Right lobe of liver (tissue), 6 donors: ENCODE measurements at regions not wholly inside any gene's neighbourhood (a gene's known extent, or its start where the extent isn't known, plus 50 kb on each side); places are given as distances from the start of the nearest gene placed in this dataset.

ENCODE experiments used
- ATAC-seq, 4 donors: fragments of 200-7000 bp; cut with Tn5 transposase; one replicate each; pipeline ENCODE4 v1.9.1; 2020; ENCODE audit warnings: mild to moderate bottlenecking in 4 of 4, moderate library complexity in 4 of 4
- DNase-seq, 3 donors: peaks; one replicate each; pipeline ENCODE4 v3.0.0-alpha.2; 2020
- H3K27ac ChIP-seq, 3 donors: fragments of 200-600 bp; one replicate each; pipeline ENCODE4 v1.8.0; 2022
- H3K27me3 ChIP-seq, 2 donors: fragments of 200-600 bp; one replicate each; pipeline ENCODE4 v1.8.0; 2022
- H3K36me3 ChIP-seq, 4 donors: fragments of 200-600 bp; sonication (generic) in 1 of 4; one replicate each; pipeline versions ENCODE4 v1.5.1 to v1.8.0; 2017 to 2022; ENCODE audit warnings: control low read depth in 1 of 4
- H3K4me1 ChIP-seq, 4 donors: fragments of 200-600 bp; sonication (generic) in 1 of 4; one replicate each; pipeline versions ENCODE4 v1.5.1 to v1.8.0; 2017 to 2022; ENCODE audit warnings: control low read depth in 1 of 4
- H3K4me3 ChIP-seq, 3 donors: fragments of 200-600 bp; one replicate each; pipeline ENCODE4 v1.8.0; 2022
- H3K9me3 ChIP-seq, 4 donors: fragments of 200-600 bp; sonication (generic) in 1 of 4; one replicate each; pipeline versions ENCODE4 v1.5.1 to v1.8.0; 2017 to 2022; ENCODE audit warnings: control low read depth in 1 of 4
- POLR2A ChIP-seq: fragments of 450-650 bp; IDR thresholded peaks from one replicate; pipeline ENCODE4 v1.6.1; 2017; ENCODE audit warnings: antibody characterized with exemption, mild to moderate bottlenecking
- WGBS: methylation state at CpG from one replicate; pipeline ENCODE4 v1.1.6; 2018; ENCODE audit warnings: low coverage, low lambda C conversion rate; ENCODE audit not compliant: insufficient coverage; ENCODE audit errors: missing lambda C conversion rate; 5-methylcytosine and 5-hydroxymethylcytosine counted together
- intact Hi-C, 2 donors: fragments of 100-400 bp; cut with DNase I; formaldehyde crosslinking; loops; one replicate each; pipeline versions ENCODE4 v1.11.2 to v1.14.1; 2022
- TF ChIP-seq, protein P1 (sequence below), 4 donors: fragments of 200-600 bp in 3 of 4; fragments of 450-650 bp in 1 of 4; IDR thresholded peaks; one replicate each; pipeline versions ENCODE4 v1.5.1 to v1.8.0; 2016 to 2022; ENCODE audit warnings: antibody characterized with exemption in 4 of 4, mild to moderate bottlenecking in 2 of 4
- donor health status: DM: no; HTN: yes; CAD: no.
- donor health status: DM: no; HTN: no; CAD: no.
- donor health status: DM: no; HTN: no; CAD: no.
- donor health status: DM: no; HTN: yes; CAD: no.
- donor health status: DM: no; HTN: yes; CAD: no.

DNA sequence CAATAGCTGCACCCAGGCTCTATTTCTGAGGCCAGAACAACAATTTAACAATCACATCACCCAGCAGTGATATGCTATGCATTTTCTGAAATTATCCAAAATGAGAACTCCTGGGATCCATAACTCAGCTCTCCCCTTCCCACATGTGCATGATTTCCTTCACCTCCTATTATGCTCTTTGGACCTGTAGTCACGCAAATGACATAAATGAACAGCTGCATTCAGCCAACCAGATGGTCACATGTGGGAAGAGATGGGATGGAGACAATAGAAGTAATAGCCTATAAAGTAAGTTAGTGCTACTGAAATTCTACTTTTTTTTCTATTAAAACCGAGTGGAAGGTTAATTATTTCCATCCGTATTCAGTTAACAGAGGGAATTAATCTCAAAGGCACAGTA lies 662.1 kb upstream of the ID4 start:
- ATAC-seq = no peak
- 58% methylated on average over 3 of the region's 3 CpGs for WGBS
- Histone ChIP-seq H3K36me3 (no peaks in the 10 kb centered on the region), H3K4me1 (no peaks in the 10 kb centered on the region), H3K4me3 (no peak overlapping the region), H3K27ac (no peak overlapping the region), H3K9me3 (no peaks in the 10 kb centered on the region), H3K27me3 (no peaks in the 10 kb centered on the region)
- no peak for TF ChIP-seq POLR2A
- TF ChIP-seq, protein P1, sequence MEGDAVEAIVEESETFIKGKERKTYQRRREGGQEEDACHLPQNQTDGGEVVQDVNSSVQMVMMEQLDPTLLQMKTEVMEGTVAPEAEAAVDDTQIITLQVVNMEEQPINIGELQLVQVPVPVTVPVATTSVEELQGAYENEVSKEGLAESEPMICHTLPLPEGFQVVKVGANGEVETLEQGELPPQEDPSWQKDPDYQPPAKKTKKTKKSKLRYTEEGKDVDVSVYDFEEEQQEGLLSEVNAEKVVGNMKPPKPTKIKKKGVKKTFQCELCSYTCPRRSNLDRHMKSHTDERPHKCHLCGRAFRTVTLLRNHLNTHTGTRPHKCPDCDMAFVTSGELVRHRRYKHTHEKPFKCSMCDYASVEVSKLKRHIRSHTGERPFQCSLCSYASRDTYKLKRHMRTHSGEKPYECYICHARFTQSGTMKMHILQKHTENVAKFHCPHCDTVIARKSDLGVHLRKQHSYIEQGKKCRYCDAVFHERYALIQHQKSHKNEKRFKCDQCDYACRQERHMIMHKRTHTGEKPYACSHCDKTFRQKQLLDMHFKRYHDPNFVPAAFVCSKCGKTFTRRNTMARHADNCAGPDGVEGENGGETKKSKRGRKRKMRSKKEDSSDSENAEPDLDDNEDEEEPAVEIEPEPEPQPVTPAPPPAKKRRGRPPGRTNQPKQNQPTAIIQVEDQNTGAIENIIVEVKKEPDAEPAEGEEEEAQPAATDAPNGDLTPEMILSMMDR (IDR thresholded peaks at IDR 0.05) = no peak
- no peak for DNase-seq
- intact Hi-C loops = no loop called here

GRCh38 chr6:19180348-19181072 lies 656.7 kb upstream of the ID4 start:
- TF ChIP-seq, protein P1 (IDR thresholded peaks at IDR 0.05) = no peak
- no peak for TF ChIP-seq POLR2A
- H3K4me1 ChIP-seq = no peaks in the 10 kb centered on the region
- ATAC-seq (peak in 3 of 4 donors; percentile 10 to 38 (median 23)), DNase-seq (no peak)
- H3K4me3 ChIP-seq = no peak overlapping the region
- 38% methylated on average over 9 of the region's 13 CpGs for WGBS
- H3K27ac ChIP-seq = no peak overlapping the region
- intact Hi-C loops = no loop called here
- no peaks in the 10 kb centered on the region for H3K9me3 ChIP-seq
- H3K27me3 ChIP-seq = no peaks in the 10 kb centered on the region
- no peaks in the 10 kb centered on the region for H3K36me3 ChIP-seq

- WGBS = 53% methylated on average over 1 of the region's 1 CpG
- DNase-seq = no peak
- H3K4me1 ChIP-seq = no peaks in the 10 kb centered on the region
- H3K9me3 ChIP-seq = no peaks in the 10 kb centered on the region
- intact Hi-C loops = no loop called here
- TF ChIP-seq, protein P1 (IDR thresholded peaks at IDR 0.05) = no peak
- no peak for TF ChIP-seq POLR2A
- H3K27me3 ChIP-seq = no peaks in the 10 kb centered on the region
- no peaks in the 10 kb centered on the region for H3K36me3 ChIP-seq
- ATAC-seq = no peak
- no peak overlapping the region for H3K4me3 ChIP-seq
- no peak overlapping the region for H3K27ac ChIP-seq
Observed at GRCh38 chr6:19181211-19181610, 656.0 kb upstream of the ID4 start.

DNA sequence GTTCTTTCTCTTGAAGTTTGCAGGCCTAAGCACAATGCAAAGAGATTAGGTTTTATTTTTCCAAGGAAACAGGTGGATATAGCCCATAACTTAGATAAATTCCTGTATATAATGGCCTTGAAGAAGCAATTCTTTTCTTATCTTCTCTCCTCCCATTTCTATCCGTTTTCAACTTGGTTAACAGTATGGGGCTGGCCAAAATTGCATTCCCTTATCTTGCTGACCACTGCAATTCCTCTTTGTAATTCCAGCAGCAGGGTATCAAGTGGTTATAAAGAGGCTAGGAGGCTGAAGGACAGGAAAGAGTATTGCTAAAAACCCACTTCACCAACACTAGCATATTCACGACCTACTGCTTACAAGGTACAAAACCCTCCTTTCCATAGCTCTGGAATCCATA lies 643.5 kb upstream of the ID4 start:
- H3K9me3 ChIP-seq = no peaks in the 10 kb centered on the region
- no peaks in the 10 kb centered on the region for H3K4me1 ChIP-seq
- 20% methylated on average over 2 of the region's 2 CpGs for WGBS
- no peaks in the 10 kb centered on the region for H3K27me3 ChIP-seq
- DNase-seq = no peak
- intact Hi-C loops = no loop called here
- H3K36me3 ChIP-seq = no peaks in the 10 kb centered on the region
- TF ChIP-seq, protein P1 (IDR thresholded peaks at IDR 0.05) = no peak
- TF ChIP-seq POLR2A = no peak
- H3K4me3 ChIP-seq = no peak overlapping the region
- ATAC-seq = no peak
- H3K27ac ChIP-seq = no peak overlapping the region

GRCh38 chr6:19204445-19204844 lies 632.7 kb upstream of the ID4 start:
- Histone ChIP-seq H3K4me3 (no peak overlapping the region), H3K9me3 (no peaks in the 10 kb centered on the region), H3K36me3 (no peaks in the 10 kb centered on the region), H3K27me3 (no peaks in the 10 kb centered on the region), H3K27ac (no peak overlapping the region), H3K4me1 (no peaks in the 10 kb centered on the region)
- TF ChIP-seq, protein P1 (IDR thresholded peaks at IDR 0.05) = no peak
- TF ChIP-seq POLR2A = no peak
- ATAC-seq (no peak), DNase-seq (no peak)
- intact Hi-C loops = no loop called here
